Activated CD4-positive, CD25-positive, alpha-beta regulatory T cell (primary cell): ENCODE measurements at regions not wholly inside any gene's neighbourhood (a gene's known extent, or its start where the extent isn't known, plus 50 kb on each side); places are given as distances from the start of the nearest gene placed in this dataset.

ENCODE experiments used
- DNase-seq, 4 experiments: peaks; one replicate each; lab custom pipeline; 2025; lab: John Stamatoyannopoulos, UW

DNA sequence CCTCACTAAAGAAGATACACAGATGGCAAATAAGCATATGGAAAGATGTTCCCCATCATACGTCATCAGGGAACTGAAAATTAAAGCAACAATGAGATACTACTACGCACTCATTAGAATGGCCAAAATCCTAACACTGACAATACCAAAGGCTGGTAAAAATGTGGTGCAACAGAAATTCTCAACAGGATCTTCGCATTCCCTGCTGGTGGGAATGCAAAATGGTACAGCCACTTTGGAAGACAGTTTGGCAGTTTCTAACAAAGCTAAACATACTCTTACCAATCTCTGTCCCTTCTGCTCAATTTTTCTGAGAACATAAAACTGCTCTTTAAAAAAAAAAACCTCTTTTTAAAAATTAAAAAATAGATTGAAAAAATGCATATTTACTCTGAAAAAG lies 300.2 kb downstream of the FBXW7 start:
- DNase-seq, result no peak

DNA sequence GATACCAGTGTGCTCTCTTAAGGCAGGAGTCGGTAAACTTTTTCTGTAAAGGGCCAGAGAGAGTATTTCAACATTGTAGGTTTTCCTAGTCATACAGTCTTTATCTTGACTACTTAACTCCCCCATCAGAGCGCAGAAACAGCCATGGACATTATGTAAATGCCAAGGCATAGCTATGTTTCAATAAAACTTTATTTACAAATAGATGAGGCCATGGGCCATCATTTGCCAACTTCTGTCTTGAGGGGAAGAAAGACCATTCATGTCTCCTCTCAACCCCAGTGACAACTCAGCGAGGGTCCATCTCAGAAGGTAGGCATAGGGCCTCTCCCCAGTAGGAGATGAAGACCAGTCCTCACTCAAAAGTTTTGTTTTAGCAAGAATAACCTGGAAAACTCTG lies 301.3 kb downstream of the FBXW7 start:
- no peak for DNase-seq

GRCh38 chr4:152232271-152232670 lies 303.6 kb downstream of the FBXW7 start:
- DNase-seq, result no peak

DNA sequence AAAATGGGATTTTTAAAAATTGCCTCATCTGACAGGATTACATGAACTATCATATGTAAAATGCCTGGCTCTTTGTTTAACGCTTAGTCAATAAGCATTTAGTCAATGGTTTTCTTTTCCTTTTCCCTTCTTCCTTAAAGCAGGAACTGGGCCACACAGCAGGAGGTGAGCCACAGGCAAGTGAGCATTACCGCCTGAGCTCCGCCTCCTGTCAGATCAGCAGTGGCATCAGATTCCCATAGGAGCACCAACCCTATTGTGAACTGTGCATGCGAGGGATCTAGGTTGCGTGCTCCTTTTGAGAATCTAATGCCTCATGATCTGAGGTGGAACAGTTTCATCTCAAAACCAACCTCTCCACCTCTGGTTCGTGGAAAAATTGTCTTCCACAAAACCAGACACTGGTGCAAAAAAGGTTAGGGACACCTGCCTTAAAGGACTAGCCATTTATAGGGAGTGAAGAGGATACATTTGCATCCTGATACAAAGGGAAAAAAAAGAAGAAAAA lies 306.1 kb downstream of the FBXW7 start:
- no peak for DNase-seq

DNA sequence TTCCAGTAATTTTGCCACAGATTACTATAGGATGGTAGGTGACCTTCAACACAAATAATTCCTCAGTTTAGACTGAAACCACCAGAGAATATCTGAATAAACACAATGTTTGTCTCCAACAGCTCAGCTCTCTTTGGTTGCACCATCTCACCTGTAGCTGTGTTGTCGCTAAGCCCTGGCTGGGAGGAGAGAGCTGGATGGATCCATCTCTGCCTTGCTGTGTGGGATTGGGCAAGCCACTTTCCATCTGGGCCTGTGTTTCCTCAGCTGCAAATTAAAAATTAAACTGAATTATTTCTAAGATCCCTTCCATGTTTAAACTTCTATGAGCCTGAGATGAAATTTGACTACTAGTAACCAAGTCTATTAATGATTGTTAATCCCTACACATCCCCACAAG lies 310.2 kb downstream of the FBXW7 start:
- DNase-seq, result no peak

DNA sequence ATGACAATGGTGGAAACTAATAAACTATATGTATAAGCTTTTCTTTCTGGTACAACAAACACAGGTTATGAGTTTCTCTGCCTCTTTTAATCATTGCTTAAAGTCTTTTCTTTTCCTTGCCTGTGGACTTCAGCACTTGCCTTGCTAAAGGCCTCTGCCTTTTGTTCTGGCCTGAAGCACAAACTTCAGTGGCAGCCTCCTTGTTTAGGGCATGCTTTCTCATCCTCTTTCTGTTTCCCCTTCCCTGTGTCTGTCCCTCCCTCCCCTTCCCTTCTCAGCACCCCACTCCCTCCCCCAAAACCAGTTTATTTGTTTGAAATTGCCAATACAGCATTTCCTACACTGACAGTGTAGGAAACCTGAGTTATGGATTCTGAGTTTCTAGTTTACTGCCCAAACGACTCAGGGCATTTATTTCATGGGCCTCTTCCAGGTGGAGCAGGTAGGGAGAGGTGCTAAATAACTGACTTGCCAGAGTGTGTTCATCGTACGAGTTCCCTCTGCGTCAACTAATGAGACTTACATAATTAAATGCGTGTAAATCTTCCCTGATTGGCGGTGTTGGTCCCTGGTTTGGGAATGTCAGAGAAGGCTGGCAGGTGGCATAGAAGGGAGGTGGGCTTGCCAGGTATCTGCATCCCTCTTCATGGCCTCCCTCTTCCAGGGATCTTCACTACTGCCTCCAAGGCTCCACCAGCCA lies 311.0 kb downstream of the FBXW7 start:
- no peak for DNase-seq

DNA sequence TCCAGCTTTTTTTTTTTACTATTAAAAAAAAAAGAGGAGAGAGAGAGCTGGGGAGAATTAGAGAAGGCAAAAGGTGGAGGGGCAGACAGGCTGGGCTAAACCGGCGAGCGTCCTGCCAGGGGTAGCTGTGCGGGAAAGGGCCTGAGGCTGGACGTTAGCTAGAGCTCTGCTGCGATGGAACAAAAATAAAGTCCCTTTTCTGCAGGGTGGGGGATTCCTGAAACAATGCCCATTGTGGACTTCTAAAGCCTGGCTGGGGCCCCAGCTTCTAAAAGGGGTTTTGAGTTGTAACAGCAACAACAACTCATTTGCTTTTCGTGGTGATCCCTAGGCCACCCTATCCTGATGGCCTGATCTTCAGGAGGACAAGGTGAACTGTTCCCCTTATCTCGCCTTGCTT lies 311.7 kb downstream of the FBXW7 start:
- no peak for DNase-seq

DNA sequence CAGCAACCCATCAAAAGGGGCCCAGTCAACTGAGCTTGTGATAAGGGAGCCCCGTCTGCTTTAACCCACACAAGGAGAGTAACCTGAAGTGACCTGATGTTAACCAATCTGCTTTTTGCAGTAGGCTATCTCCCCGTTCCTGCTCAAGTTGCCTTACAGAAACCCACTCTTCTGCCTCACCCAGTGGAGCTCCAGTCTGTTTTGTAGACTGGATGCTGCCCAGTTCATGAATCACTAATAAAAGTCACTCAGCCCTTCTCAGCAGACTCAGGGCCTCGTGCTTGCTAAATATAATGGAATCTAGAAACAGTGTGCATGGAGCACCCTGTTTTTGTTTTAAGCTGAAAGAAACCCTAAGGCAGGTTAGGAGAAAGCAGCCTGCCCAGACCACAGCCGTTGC lies 312.3 kb downstream of the FBXW7 start:
- DNase-seq, result no peak

DNA sequence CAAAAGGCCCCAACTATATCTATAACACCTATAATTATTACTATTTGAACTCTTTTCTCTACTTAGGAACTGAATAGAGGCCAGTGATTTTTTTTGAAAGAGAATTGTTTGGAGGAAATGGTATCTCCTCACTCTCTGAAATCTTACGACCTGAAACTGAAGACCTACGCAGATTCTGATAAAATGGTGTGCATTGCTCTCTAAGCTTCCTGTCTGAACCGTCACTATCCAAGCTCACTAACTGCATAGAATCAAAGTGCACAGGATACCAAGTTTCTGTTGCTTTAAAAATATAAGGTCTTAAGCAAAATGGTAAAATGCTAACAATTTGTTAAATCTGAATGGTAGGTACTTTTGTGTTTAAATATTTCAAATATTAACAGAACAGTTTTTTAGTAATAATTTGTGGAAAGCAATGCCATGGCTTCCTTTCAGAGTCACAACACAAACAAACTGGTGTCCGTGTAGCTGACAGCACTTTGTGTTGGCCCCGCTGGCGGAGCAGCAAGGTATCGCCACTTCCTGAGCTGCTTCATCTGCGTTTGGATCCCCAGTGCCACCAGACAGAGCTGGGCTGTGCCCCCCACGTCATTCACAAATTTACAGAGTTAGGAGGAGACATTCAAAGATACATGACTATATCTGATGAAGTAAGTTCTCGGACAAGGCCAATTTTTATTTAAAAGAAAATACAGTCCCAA lies 313.9 kb downstream of the FBXW7 start:
- no peak for DNase-seq

GRCh38 chr4:152220201-152220666 lies 315.7 kb downstream of the FBXW7 start:
- no peak for DNase-seq

DNA sequence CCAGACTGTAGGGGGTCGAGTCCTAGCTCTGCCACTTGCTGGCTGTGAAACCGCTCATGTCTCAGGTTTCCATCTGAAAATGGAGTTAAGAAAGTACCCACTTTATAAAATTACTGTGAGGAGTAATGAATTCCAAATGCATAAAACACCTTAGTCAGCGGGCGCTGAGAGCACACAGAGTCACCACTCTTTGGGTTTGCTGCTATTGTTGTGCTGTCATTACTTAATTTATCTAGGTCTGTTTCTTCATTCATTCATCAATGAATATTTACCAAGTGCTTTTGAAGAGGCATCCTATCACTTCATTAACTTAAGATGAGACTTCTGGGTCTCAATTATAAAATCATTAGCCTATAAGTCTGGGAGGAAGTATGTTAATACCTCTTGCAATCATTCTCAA lies 317.3 kb downstream of the FBXW7 start:
- DNase-seq, result no peak

DNA sequence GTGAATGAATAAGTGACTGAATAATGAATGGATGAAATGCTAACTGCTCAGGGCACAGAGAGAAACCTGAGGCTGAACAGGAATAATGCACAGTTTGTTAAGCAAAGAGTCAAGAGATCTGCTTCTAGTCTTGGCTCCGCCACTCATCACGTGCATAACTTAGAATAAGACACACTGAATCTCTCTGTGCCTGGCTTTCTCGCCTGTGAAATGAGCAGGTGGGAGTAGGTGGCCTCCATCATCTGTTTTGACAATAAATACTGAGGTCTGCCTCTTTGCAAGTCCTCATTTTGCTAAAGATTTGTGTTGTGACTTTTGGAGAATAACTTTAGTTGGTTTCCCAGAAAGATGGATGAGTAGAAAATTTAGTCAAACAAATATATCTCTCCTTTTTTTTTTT lies 318.0 kb downstream of the FBXW7 start:
- DNase-seq, result no peak

GRCh38 chr4:152211936-152212653 lies 323.8 kb downstream of the FBXW7 start:
- no peak for DNase-seq

DNA sequence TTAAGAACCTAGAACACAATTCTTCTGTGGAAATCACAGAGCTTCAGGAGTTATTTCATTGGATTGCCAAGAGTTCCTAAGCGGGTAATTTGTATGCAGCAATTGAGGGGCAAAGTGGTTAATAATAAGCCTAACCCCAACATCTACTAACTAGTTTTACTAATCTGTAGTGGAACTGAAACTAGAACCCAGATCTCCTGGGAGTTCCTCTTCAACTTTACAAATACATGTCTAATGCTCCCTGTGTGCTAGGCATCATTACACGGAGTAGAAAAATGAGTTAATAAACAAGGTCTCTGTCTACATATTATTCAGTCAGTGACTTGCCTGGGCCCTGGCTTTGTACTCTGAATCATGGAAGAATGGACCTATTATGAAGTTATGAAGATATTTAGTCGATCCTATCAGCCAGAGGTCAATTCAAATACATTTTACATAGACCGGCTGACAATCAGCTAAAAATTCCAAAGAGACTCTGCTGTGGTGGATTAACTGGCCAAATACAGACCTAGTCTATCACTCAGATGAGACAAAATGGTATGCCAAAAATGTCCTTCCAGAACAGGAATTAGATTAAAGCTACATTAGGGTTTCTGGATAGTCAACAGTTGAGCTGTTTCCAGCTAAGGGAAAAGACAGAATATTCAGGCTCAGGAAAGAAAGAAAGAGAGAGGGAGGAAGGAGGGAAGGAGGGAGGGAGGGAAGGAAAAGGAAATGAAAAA lies 326.0 kb downstream of the FBXW7 start:
- DNase-seq, result no peak

GRCh38 chr4:152207378-152207720 lies 328.5 kb downstream of the FBXW7 start:
- no peak for DNase-seq

DNA sequence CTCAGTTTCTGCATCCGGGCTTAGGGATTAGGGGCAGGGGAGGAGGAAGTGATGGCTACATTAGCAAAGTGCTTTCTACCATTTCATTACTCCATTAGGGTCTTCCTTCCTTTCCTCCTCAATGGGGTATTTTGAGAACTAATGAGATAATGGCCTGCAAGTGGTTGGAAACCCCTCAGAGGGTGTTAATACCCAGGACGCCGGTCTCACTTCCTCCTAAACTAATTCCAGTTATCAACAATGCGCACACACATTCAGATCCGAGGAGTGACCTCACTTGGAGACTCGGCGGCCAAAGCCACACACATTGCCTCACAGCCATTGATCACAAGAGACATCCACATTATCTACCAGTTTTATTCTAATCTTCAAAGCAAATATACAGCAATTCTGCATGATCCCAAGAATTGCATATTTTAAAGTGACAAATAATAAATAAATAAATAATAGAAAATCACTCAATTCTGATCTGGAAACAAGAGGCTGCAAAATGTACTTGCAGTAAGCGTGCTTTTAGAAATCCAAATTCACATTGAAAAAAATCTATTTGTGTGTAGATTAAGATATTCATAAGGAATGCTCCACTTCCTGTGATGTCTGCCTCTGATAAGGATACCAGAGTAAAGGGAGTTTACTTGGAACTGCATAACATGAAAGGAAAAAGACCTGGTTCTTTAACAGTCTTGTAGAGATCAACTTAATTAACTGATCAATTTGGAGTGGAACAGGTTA lies 329.1 kb downstream of the FBXW7 start:
- DNase-seq, result no peak

DNA sequence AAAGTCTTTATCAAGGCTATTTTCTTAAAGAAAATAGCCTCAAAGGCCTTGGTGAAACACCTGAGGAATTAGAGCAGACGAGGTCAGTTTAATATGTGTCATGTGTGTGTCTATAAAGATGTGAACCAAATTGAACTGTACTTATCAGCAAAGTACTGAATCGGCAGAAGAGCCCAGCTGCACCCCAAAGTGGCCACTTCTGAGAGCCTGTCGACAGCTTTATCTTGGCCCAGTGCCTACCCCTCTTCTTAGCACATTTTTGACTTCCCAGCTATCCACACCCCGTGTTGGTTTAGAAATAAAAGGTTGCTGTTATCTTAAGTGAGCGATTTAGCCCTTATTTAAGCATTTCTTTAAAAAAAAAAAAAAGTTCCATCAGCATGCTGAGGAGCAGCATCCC lies 329.7 kb downstream of the FBXW7 start:
- DNase-seq, result no peak

DNA sequence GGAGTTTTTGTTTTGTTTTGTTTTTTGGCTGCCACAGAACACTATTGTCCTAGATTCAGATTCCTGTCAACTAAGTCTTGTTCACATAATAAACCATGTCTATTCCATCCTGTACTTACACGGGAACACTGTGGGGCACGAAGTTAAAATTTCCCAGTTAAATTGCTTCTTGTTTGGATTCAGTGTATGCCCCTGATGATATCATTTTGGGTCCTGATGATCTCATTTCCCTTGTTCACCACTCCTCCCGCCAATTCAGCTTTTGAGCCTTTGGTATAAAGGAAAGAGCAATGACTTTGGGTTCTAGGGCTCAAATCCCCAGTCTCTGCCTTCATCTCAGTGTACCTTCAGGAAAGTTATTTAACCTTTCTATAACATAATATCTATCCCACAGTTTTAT lies 333.5 kb downstream of the FBXW7 start:
- no peak for DNase-seq

DNA sequence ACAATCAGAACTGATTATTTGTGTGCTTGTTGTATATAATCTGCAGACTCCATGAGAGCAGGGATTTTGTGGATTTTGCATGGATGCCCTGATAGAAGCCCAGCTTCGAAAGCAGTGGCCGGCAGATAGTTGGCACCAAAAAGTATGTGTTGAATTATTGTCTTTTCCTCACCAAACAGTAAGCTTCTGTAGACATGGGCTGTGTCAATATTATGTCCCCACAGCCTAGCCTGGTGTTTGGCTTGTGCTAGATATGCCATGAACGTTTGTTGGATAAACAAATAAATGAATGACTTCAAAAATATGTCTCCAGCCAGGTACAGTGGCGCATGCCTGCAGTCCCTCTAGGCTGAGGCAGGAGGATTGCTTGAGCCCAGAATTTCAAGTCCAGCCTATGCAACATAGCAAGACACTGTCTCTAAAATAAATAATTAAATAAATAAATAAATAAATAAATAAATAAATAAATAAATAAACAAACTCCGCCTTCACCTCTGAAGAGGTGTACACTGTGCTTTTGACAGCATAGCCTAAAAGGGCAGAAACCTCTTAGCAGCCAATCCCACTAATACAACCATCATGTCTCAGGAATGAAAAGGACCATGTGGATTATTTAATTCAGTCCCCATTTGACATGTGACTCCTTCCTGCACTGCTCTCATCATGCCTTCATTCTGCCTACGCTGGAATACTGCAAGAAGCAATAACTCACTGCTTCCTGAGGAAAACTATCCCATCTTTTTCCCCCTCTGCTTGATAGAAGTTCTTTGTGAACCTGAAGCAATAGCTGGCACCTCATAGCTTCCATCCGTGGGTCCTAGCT lies 335.2 kb downstream of the FBXW7 start:
- DNase-seq, result no peak

GRCh38 chr4:152197211-152197610 lies 338.7 kb downstream of the FBXW7 start:
- no peak for DNase-seq

DNA sequence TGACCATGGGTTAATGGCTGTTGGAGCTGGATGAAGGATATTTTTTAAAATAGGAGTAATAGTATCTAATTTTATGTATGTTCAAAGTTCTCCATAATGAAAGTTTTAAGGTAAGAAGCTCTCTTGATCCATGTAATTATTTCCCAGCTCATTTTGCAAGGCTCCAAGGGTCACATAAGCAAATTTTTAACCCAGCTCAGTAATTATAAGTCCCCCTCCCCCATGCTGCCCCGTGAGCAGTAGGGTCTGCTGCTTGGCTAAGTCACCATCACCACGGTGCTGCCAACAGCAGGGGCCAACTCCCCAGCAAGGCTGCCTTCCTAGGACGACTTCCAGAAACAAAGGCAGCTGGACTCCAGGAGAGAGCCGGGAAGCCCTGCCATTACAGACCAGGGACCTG lies 340.0 kb downstream of the FBXW7 start:
- DNase-seq, result no peak
